ENCODE measurements at regions not wholly inside any gene's neighbourhood (a gene's known extent, or its start where the extent isn't known, plus 50 kb on each side); places are given as distances from the start of the nearest gene placed in this dataset.

- ATAC-seq, result no peak
- Mint-ChIP-seq H3K4me1 (peaks cover 16% of the 10 kb centered on the region), H3K27ac (no peak overlapping the region), H3K36me3 (no peaks in the 10 kb centered on the region), H3K4me3 (no peak overlapping the region), H3K27me3 (ENCODE audit: low read depth) (no peaks in the 10 kb centered on the region), H3K9me3 (0 out of 2 replicates have a peak, but pooled peaks cover 7% of the 10 kb centered on the region)
- no peak for DNase-seq (ENCODE audit: low spot score)
- CTCF ChIA-PET, result no interaction called here
- POLR2A ChIA-PET, result no interaction called here
- no peak for TF ChIP-seq CREB1 (CRISPR knock-in tag; IDR thresholded peaks at IDR 0.05)
- TF ChIP-seq, protein P1, sequence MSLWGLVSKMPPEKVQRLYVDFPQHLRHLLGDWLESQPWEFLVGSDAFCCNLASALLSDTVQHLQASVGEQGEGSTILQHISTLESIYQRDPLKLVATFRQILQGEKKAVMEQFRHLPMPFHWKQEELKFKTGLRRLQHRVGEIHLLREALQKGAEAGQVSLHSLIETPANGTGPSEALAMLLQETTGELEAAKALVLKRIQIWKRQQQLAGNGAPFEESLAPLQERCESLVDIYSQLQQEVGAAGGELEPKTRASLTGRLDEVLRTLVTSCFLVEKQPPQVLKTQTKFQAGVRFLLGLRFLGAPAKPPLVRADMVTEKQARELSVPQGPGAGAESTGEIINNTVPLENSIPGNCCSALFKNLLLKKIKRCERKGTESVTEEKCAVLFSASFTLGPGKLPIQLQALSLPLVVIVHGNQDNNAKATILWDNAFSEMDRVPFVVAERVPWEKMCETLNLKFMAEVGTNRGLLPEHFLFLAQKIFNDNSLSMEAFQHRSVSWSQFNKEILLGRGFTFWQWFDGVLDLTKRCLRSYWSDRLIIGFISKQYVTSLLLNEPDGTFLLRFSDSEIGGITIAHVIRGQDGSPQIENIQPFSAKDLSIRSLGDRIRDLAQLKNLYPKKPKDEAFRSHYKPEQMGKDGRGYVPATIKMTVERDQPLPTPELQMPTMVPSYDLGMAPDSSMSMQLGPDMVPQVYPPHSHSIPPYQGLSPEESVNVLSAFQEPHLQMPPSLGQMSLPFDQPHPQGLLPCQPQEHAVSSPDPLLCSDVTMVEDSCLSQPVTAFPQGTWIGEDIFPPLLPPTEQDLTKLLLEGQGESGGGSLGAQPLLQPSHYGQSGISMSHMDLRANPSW (CRISPR knock-in tag; conservative IDR thresholded peaks at IDR 0.05; ENCODE audit: low read depth), result no peak
- no peak for TF ChIP-seq RORB (CRISPR knock-in tag; IDR thresholded peaks at IDR 0.05)
- TF ChIP-seq FOXK1 (CRISPR knock-in tag; IDR thresholded peaks at IDR 0.05), result no peak
- no peak for TF ChIP-seq ZNF416 (CRISPR knock-in tag; IDR thresholded peaks at IDR 0.05)
- TF ChIP-seq, protein P2, sequence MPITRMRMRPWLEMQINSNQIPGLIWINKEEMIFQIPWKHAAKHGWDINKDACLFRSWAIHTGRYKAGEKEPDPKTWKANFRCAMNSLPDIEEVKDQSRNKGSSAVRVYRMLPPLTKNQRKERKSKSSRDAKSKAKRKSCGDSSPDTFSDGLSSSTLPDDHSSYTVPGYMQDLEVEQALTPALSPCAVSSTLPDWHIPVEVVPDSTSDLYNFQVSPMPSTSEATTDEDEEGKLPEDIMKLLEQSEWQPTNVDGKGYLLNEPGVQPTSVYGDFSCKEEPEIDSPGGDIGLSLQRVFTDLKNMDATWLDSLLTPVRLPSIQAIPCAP (CRISPR knock-in tag; IDR thresholded peaks at IDR 0.05), result no peak
- TF ChIP-seq ZNF121 (CRISPR knock-in tag; IDR thresholded peaks at IDR 0.05), result no peak
- TF ChIP-seq SP1 (CRISPR knock-in tag; conservative IDR thresholded peaks at IDR 0.05), result no peak
- TF ChIP-seq NFYB (CRISPR knock-in tag; conservative IDR thresholded peaks at IDR 0.05; ENCODE audit: low read depth), result no peak
- TF ChIP-seq ESRRA (CRISPR knock-in tag; IDR thresholded peaks at IDR 0.05; ENCODE audit: borderline replicate concordance), result no peak
- TF ChIP-seq, protein P3, sequence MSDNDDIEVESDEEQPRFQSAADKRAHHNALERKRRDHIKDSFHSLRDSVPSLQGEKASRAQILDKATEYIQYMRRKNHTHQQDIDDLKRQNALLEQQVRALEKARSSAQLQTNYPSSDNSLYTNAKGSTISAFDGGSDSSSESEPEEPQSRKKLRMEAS (CRISPR knock-in tag; IDR thresholded peaks at IDR 0.05), result no peak
- TF ChIP-seq NFE2L1 (CRISPR knock-in tag; IDR thresholded peaks at IDR 0.05), result no peak
- no peak for TF ChIP-seq SMAD3 (CRISPR knock-in tag; IDR thresholded peaks at IDR 0.05; ENCODE audit: borderline replicate concordance)
Observed at GRCh38 chr2:225334514-225334913, 65.0 kb upstream of the NYAP2 start.

DNA sequence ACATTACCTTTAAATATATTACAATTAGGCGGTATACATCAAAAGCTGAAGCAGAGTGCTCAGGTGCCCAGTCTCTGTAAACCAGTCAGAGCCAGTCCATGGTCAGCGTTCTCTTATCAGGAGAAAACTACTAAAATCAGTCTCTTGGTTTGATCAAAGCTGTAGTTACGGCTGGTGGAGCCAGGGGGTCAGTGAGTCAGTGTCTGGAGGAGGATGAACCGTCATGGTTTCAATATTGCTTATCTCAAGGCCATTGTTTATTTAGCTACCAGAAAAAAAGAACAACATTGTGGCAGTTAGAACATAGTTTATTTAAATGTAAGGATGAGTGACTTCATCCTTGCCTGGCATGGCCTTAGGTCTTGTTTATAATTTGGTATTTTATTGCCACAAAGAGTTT lies 71.3 kb upstream of the NYAP2 start:
- no peak overlapping the region for H3K27ac Mint-ChIP-seq
- TF ChIP-seq, protein P4, sequence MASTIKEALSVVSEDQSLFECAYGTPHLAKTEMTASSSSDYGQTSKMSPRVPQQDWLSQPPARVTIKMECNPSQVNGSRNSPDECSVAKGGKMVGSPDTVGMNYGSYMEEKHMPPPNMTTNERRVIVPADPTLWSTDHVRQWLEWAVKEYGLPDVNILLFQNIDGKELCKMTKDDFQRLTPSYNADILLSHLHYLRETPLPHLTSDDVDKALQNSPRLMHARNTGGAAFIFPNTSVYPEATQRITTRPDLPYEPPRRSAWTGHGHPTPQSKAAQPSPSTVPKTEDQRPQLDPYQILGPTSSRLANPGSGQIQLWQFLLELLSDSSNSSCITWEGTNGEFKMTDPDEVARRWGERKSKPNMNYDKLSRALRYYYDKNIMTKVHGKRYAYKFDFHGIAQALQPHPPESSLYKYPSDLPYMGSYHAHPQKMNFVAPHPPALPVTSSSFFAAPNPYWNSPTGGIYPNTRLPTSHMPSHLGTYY (CRISPR knock-in tag; IDR thresholded peaks at IDR 0.05), result no peak
- no peak for TF ChIP-seq TEAD1 (CRISPR knock-in tag; IDR thresholded peaks at IDR 0.05)
- TF ChIP-seq E2F5 (CRISPR knock-in tag; IDR thresholded peaks at IDR 0.05), result no peak
- TF ChIP-seq SP1 (CRISPR knock-in tag; conservative IDR thresholded peaks at IDR 0.05), result no peak
- TF ChIP-seq, protein P5, sequence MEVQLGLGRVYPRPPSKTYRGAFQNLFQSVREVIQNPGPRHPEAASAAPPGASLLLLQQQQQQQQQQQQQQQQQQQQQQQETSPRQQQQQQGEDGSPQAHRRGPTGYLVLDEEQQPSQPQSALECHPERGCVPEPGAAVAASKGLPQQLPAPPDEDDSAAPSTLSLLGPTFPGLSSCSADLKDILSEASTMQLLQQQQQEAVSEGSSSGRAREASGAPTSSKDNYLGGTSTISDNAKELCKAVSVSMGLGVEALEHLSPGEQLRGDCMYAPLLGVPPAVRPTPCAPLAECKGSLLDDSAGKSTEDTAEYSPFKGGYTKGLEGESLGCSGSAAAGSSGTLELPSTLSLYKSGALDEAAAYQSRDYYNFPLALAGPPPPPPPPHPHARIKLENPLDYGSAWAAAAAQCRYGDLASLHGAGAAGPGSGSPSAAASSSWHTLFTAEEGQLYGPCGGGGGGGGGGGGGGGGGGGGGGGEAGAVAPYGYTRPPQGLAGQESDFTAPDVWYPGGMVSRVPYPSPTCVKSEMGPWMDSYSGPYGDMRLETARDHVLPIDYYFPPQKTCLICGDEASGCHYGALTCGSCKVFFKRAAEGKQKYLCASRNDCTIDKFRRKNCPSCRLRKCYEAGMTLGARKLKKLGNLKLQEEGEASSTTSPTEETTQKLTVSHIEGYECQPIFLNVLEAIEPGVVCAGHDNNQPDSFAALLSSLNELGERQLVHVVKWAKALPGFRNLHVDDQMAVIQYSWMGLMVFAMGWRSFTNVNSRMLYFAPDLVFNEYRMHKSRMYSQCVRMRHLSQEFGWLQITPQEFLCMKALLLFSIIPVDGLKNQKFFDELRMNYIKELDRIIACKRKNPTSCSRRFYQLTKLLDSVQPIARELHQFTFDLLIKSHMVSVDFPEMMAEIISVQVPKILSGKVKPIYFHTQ (CRISPR knock-in tag; IDR thresholded peaks at IDR 0.05), result no peak
- TF ChIP-seq, protein P6, sequence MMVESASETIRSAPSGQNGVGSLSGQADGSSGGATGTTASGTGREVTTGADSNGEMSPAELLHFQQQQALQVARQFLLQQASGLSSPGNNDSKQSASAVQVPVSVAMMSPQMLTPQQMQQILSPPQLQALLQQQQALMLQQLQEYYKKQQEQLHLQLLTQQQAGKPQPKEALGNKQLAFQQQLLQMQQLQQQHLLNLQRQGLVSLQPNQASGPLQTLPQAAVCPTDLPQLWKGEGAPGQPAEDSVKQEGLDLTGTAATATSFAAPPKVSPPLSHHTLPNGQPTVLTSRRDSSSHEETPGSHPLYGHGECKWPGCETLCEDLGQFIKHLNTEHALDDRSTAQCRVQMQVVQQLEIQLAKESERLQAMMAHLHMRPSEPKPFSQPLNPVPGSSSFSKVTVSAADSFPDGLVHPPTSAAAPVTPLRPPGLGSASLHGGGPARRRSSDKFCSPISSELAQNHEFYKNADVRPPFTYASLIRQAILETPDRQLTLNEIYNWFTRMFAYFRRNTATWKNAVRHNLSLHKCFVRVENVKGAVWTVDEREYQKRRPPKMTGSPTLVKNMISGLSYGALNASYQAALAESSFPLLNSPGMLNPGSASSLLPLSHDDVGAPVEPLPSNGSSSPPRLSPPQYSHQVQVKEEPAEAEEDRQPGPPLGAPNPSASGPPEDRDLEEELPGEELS (CRISPR knock-in tag; IDR thresholded peaks at IDR 0.05), result no peak
- no peak for TF ChIP-seq ATF2 (CRISPR knock-in tag; IDR thresholded peaks at IDR 0.05; ENCODE audit: borderline replicate concordance, low read depth)
- TF ChIP-seq ZNF317 (CRISPR knock-in tag; IDR thresholded peaks at IDR 0.05; ENCODE audit: borderline replicate concordance, low read depth), result no peak
- TF ChIP-seq, protein P7, sequence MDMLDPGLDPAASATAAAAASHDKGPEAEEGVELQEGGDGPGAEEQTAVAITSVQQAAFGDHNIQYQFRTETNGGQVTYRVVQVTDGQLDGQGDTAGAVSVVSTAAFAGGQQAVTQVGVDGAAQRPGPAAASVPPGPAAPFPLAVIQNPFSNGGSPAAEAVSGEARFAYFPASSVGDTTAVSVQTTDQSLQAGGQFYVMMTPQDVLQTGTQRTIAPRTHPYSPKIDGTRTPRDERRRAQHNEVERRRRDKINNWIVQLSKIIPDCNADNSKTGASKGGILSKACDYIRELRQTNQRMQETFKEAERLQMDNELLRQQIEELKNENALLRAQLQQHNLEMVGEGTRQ (CRISPR knock-in tag; IDR thresholded peaks at IDR 0.05), result no peak
- no peak for TF ChIP-seq FOXP1 (CRISPR knock-in tag; IDR thresholded peaks at IDR 0.05; ENCODE audit: borderline replicate concordance)

More for the DNA sequence above, 71.3 kb upstream of the NYAP2 start:
- ChIA-PET CTCF (no interaction called here), POLR2A (no interaction called here)
- Mint-ChIP-seq H3K4me3 (no peak overlapping the region), H3K9me3 (peaks cover 17% of the 10 kb centered on the region), H3K4me1 (no peaks in the 10 kb centered on the region), H3K27me3 (ENCODE audit: low read depth) (no peaks in the 10 kb centered on the region), H3K36me3 (no peaks in the 10 kb centered on the region; the same call in 1 of the 2 replicates)
- DNase-seq (ENCODE audit: low spot score), result no peak
- peak; percentile 51 for ATAC-seq

Measured in WTC11 (cell line).